ENCODE measurements at regions not wholly inside any gene's neighbourhood (a gene's known extent, or its start where the extent isn't known, plus 50 kb on each side); places are given as distances from the start of the nearest gene placed in this dataset.

DNA sequence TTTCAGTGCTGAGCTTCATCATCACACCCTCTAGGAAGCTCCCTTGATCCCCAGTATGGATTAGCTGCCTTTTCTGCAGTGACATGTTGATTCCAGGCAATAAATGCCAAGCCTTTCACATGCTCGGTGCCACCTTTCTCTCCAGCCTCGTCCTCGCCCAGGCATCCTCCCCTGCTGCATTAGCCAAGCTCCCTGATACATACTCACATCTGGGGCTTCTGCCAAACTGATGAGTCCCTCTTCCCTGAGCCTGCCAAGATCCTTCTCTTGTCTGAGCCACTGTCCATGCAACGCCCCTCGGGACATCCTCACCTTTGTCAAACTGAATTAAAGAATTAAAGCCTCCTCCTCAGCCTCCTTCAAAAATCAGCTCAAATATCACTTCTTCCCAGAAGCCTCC, 538.5 kb upstream of the CDH11 start:
- TF ChIP-seq, protein P1, sequence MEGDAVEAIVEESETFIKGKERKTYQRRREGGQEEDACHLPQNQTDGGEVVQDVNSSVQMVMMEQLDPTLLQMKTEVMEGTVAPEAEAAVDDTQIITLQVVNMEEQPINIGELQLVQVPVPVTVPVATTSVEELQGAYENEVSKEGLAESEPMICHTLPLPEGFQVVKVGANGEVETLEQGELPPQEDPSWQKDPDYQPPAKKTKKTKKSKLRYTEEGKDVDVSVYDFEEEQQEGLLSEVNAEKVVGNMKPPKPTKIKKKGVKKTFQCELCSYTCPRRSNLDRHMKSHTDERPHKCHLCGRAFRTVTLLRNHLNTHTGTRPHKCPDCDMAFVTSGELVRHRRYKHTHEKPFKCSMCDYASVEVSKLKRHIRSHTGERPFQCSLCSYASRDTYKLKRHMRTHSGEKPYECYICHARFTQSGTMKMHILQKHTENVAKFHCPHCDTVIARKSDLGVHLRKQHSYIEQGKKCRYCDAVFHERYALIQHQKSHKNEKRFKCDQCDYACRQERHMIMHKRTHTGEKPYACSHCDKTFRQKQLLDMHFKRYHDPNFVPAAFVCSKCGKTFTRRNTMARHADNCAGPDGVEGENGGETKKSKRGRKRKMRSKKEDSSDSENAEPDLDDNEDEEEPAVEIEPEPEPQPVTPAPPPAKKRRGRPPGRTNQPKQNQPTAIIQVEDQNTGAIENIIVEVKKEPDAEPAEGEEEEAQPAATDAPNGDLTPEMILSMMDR (IDR thresholded peaks at IDR 0.05 in 2 of 3, conservative IDR thresholded peaks at IDR 0.05 in 1 of 3; ENCODE audit: borderline replicate concordance in 1 of 3, insufficient read depth in 1 of 3, low read depth in 2 of 3, low read length in 2 of 3), result no peak
- TF ChIP-seq, protein P2, sequence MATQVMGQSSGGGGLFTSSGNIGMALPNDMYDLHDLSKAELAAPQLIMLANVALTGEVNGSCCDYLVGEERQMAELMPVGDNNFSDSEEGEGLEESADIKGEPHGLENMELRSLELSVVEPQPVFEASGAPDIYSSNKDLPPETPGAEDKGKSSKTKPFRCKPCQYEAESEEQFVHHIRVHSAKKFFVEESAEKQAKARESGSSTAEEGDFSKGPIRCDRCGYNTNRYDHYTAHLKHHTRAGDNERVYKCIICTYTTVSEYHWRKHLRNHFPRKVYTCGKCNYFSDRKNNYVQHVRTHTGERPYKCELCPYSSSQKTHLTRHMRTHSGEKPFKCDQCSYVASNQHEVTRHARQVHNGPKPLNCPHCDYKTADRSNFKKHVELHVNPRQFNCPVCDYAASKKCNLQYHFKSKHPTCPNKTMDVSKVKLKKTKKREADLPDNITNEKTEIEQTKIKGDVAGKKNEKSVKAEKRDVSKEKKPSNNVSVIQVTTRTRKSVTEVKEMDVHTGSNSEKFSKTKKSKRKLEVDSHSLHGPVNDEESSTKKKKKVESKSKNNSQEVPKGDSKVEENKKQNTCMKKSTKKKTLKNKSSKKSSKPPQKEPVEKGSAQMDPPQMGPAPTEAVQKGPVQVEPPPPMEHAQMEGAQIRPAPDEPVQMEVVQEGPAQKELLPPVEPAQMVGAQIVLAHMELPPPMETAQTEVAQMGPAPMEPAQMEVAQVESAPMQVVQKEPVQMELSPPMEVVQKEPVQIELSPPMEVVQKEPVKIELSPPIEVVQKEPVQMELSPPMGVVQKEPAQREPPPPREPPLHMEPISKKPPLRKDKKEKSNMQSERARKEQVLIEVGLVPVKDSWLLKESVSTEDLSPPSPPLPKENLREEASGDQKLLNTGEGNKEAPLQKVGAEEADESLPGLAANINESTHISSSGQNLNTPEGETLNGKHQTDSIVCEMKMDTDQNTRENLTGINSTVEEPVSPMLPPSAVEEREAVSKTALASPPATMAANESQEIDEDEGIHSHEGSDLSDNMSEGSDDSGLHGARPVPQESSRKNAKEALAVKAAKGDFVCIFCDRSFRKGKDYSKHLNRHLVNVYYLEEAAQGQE (IDR thresholded peaks at IDR 0.05; ENCODE audit: low read depth), result no peak
- TF ChIP-seq POLR2AphosphoS5 (IDR thresholded peaks at IDR 0.05; ENCODE audit: low read depth, low read length) (no peak), RAD21 (IDR thresholded peaks at IDR 0.05; ENCODE audit: low read depth) (no peak), ELF1 (IDR thresholded peaks at IDR 0.05; ENCODE audit: borderline replicate concordance, low read depth) (no peak), SIN3A (IDR thresholded peaks at IDR 0.05; ENCODE audit: low read depth) (no peak)
